Esophagus squamous epithelium (tissue), 5 donors: ENCODE measurements at regions not wholly inside any gene's neighbourhood (a gene's known extent, or its start where the extent isn't known, plus 50 kb on each side); places are given as distances from the start of the nearest gene placed in this dataset.

Experiments
- DNase-seq: peaks from one replicate; lab custom pipeline; 2025; lab: John Stamatoyannopoulos, UW
- H3K27ac ChIP-seq, 4 donors: fragments of 200-600 bp; sonication (generic); one replicate each; pipeline ENCODE4 v1.5.1; 2016 to 2019; ENCODE audit warnings: mild to moderate bottlenecking in 1 of 4
- H3K27me3 ChIP-seq, 4 donors: fragments of 200-600 bp; sonication (generic); 1 replicate in 3 of 4; 2 replicates in 1 of 4; pipeline versions ENCODE4 v1.5.1 to v1.6.0; 2017 to 2021; ENCODE audit warnings: antibody characterized with exemption in 1 of 4
- H3K36me3 ChIP-seq, 3 donors: fragments of 200-600 bp; sonication (generic); one replicate each; pipeline ENCODE4 v1.5.1; 2016 to 2019
- H3K4me1 ChIP-seq, 3 donors: fragments of 200-600 bp; sonication (generic); one replicate each; pipeline ENCODE4 v1.5.1; 2017 to 2019
- H3K4me3 ChIP-seq, 4 donors: fragments of 200-600 bp; sonication (generic); 1 replicate in 3 of 4; 2 replicates in 1 of 4; pipeline ENCODE4 v1.5.1; 2016 to 2019; ENCODE audit warnings: mild to moderate bottlenecking in 2 of 4, moderate library complexity in 1 of 4
- H3K9me3 ChIP-seq, 3 donors: fragments of 200-600 bp; sonication (generic); one replicate each; pipeline ENCODE4 v1.5.1; 2016 to 2019
- POLR2A ChIP-seq, 4 donors: fragments of 450-650 bp; IDR thresholded peaks; one replicate each; pipeline ENCODE4 v1.6.1; 2017; ENCODE audit warnings: antibody characterized with exemption in 4 of 4, mild to moderate bottlenecking in 4 of 4, moderate library complexity in 3 of 4
- WGBS, 2 donors: methylation state at CpG; one replicate each; pipeline ENCODE4 v1.1.5; 2018; 5-methylcytosine and 5-hydroxymethylcytosine counted together
- intact Hi-C: fragments of 100-400 bp; cut with DNase I; formaldehyde crosslinking; loops from one replicate; pipeline ENCODE4 v1.15.0; 2022
- TF ChIP-seq, protein P1 (sequence below), 6 experiments: fragments of 450-650 bp in 4 of 6; fragments of 200-600 bp in 2 of 6; sonication (generic) in 2 of 6; IDR thresholded peaks; one replicate each; pipeline ENCODE4 v1.5.1; 2016 to 2019; ENCODE audit warnings: antibody characterized with exemption in 6 of 6, mild to moderate bottlenecking in 4 of 6, moderate library complexity in 4 of 6
- donor health status: DM: yes; HTN: yes; CAD: no.

DNA sequence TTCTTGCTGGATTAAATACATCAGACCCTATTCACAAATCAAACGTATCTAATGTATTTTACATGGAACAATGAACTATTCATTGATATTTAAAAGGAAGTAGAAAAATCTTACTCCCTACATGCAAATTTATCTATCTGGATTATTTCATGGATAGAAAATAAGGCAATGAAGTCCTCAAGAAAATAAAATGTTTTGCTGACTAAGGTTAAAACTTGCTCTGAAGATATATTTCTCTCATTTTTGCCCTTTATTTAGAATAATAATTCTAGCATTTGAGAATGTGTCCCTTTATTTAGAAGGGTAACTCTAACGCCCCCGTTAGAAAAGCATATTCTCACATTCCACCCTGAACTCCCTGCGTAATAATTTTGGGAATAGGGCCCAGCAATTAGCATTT lies 627.0 kb upstream of the ZP4 start:
- intact Hi-C loops = no loop called here
- 78 to 87% methylated on average over 4 of the region's 4 CpGs for WGBS, 2 donors
- Histone ChIP-seq H3K9me3 (peaks cover 0 to 13% (median 8%) of the 10 kb centered on the region in 3 donors), H3K4me1 (no peaks in the 10 kb centered on the region), H3K36me3 (no peaks in the 10 kb centered on the region), H3K27ac (no peak overlapping the region), H3K27me3 (no peaks in the 10 kb centered on the region), H3K4me3 (no peak overlapping the region)
- DNase-seq = no peak
- TF ChIP-seq, protein P1, sequence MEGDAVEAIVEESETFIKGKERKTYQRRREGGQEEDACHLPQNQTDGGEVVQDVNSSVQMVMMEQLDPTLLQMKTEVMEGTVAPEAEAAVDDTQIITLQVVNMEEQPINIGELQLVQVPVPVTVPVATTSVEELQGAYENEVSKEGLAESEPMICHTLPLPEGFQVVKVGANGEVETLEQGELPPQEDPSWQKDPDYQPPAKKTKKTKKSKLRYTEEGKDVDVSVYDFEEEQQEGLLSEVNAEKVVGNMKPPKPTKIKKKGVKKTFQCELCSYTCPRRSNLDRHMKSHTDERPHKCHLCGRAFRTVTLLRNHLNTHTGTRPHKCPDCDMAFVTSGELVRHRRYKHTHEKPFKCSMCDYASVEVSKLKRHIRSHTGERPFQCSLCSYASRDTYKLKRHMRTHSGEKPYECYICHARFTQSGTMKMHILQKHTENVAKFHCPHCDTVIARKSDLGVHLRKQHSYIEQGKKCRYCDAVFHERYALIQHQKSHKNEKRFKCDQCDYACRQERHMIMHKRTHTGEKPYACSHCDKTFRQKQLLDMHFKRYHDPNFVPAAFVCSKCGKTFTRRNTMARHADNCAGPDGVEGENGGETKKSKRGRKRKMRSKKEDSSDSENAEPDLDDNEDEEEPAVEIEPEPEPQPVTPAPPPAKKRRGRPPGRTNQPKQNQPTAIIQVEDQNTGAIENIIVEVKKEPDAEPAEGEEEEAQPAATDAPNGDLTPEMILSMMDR (IDR thresholded peaks at IDR 0.05) = no peak
- no peak for TF ChIP-seq POLR2A (IDR thresholded peaks at IDR 0.05)

- no peaks in the 10 kb centered on the region for H3K4me1 ChIP-seq
- intact Hi-C loops = no loop called here
- no peaks in the 10 kb centered on the region for H3K9me3 ChIP-seq
- no peak overlapping the region for H3K27ac ChIP-seq
- H3K4me3 ChIP-seq = no peak overlapping the region
- WGBS, 2 donors = 31 to 46% methylated on average over 3 of the region's 3 CpGs
- no peaks in the 10 kb centered on the region for H3K27me3 ChIP-seq
- TF ChIP-seq, protein P1 (IDR thresholded peaks at IDR 0.05) = no peak
- no peak for TF ChIP-seq POLR2A (IDR thresholded peaks at IDR 0.05)
- no peak for DNase-seq
- no peaks in the 10 kb centered on the region for H3K36me3 ChIP-seq
Measured at GRCh38 chr1:238501290-238501689, 610.6 kb upstream of the ZP4 start.

- no peaks in the 10 kb centered on the region for H3K27me3 ChIP-seq
- no peaks in the 10 kb centered on the region for H3K9me3 ChIP-seq
- TF ChIP-seq POLR2A (IDR thresholded peaks at IDR 0.05) = no peak
- TF ChIP-seq, protein P1 (IDR thresholded peaks at IDR 0.05) = no peak
- 81 to 87% methylated on average over 5 of the region's 5 CpGs for WGBS, 2 donors
- DNase-seq = no peak
- intact Hi-C loops = no loop called here
- no peaks in the 10 kb centered on the region for H3K36me3 ChIP-seq
- no peaks in the 10 kb centered on the region for H3K4me1 ChIP-seq
- no peak overlapping the region for H3K27ac ChIP-seq
- no peak overlapping the region for H3K4me3 ChIP-seq
Measured at GRCh38 chr1:238499021-238499420, 608.3 kb upstream of the ZP4 start.

DNA sequence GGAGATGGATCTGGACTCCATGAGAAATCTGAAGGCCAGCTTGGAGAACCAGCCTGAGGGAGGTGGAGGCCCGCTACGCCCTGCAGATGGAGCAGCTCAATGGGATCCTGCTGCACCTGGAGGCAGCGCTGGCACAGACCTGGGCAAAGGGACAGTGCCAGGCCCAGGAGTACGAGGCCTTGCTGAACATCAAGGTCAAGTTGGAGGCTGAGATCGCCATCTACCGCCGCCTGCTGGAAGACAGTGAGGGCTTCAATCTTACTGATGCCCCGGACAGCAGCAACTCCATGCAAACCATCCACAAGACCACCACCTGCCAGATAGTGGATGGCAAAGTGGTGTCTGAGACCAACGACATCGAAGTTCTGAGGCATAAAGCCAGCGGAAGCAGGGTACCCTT lies 601.5 kb upstream of the ZP4 start:
- H3K36me3 ChIP-seq = no peaks in the 10 kb centered on the region
- H3K4me1 ChIP-seq = no peaks in the 10 kb centered on the region
- intact Hi-C loops = no loop called here
- no peaks in the 10 kb centered on the region for H3K9me3 ChIP-seq
- TF ChIP-seq, protein P1 (IDR thresholded peaks at IDR 0.05) = no peak
- no peak for TF ChIP-seq POLR2A (IDR thresholded peaks at IDR 0.05)
- no peak for DNase-seq
- no peak overlapping the region for H3K27ac ChIP-seq
- no peak overlapping the region for H3K4me3 ChIP-seq
- H3K27me3 ChIP-seq = no peaks in the 10 kb centered on the region
- 89 to 93% methylated on average over 3 to 8 of the region's 11 CpGs for WGBS, 2 donors

- no peaks in the 10 kb centered on the region for H3K4me1 ChIP-seq
- H3K9me3 ChIP-seq = no peaks in the 10 kb centered on the region
- intact Hi-C loops = no loop called here
- no peaks in the 10 kb centered on the region for H3K27me3 ChIP-seq
- no peak overlapping the region for H3K4me3 ChIP-seq
- no peak overlapping the region for H3K27ac ChIP-seq
- 87 to 92% methylated on average over 4 to 11 of the region's 12 CpGs for WGBS, 2 donors
- TF ChIP-seq, protein P1 (IDR thresholded peaks at IDR 0.05) = no peak
- no peak for TF ChIP-seq POLR2A (IDR thresholded peaks at IDR 0.05)
- H3K36me3 ChIP-seq = no peaks in the 10 kb centered on the region
- DNase-seq = no peak
Measured at GRCh38 chr1:238491265-238491664, 600.5 kb upstream of the ZP4 start.
